ENCODE measurements at regions not wholly inside any gene's neighbourhood (a gene's known extent, or its start where the extent isn't known, plus 50 kb on each side); places are given as distances from the start of the nearest gene placed in this dataset.

GRCh38 chr12:84638811-84639368 is 273.7 kb downstream of the SLC6A15 start:
- TF ChIP-seq, protein P1, sequence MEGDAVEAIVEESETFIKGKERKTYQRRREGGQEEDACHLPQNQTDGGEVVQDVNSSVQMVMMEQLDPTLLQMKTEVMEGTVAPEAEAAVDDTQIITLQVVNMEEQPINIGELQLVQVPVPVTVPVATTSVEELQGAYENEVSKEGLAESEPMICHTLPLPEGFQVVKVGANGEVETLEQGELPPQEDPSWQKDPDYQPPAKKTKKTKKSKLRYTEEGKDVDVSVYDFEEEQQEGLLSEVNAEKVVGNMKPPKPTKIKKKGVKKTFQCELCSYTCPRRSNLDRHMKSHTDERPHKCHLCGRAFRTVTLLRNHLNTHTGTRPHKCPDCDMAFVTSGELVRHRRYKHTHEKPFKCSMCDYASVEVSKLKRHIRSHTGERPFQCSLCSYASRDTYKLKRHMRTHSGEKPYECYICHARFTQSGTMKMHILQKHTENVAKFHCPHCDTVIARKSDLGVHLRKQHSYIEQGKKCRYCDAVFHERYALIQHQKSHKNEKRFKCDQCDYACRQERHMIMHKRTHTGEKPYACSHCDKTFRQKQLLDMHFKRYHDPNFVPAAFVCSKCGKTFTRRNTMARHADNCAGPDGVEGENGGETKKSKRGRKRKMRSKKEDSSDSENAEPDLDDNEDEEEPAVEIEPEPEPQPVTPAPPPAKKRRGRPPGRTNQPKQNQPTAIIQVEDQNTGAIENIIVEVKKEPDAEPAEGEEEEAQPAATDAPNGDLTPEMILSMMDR (conservative IDR thresholded peaks at IDR 0.05), result no peak
- no peak for TF ChIP-seq ZFX (IDR thresholded peaks at IDR 0.05)
- H3K27ac ChIP-seq, result no peak overlapping the region

- no peak overlapping the region for H3K27ac ChIP-seq
- no peak for TF ChIP-seq ZFX (IDR thresholded peaks at IDR 0.05)
- TF ChIP-seq, protein P1 (conservative IDR thresholded peaks at IDR 0.05), result no peak
Measured at GRCh38 chr12:84637926-84638325, 274.7 kb downstream of the SLC6A15 start.

- TF ChIP-seq, protein P1 (conservative IDR thresholded peaks at IDR 0.05), result no peak
- TF ChIP-seq ZFX (IDR thresholded peaks at IDR 0.05), result no peak
- no peak overlapping the region for H3K27ac ChIP-seq
Measured at GRCh38 chr12:84636801-84637290, 275.8 kb downstream of the SLC6A15 start.

DNA sequence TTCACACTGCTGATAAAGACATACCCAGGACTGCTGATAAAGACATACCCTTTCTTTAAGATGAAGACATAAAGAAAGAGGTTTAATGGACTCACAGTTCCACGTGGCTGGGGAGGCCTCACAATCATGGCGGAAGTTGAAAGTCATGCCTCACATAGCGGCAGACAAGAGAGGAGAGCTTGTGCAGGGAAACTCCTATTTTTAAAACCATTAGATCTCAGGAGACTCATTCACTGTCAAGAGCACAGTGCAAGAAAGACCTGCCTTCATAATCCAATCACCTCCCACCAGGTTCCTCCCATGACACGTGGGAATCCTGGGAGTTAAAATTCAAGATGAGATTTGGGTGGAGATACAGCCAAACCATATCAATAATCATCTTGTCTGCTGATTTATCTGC is 278.1 kb downstream of the SLC6A15 start:
- no peak overlapping the region for H3K27ac ChIP-seq
- no peak for TF ChIP-seq ZFX (IDR thresholded peaks at IDR 0.05)
- TF ChIP-seq, protein P1 (conservative IDR thresholded peaks at IDR 0.05), result no peak

- no peak for TF ChIP-seq ZFX (IDR thresholded peaks at IDR 0.05)
- TF ChIP-seq, protein P1 (conservative IDR thresholded peaks at IDR 0.05), result no peak
- no peak overlapping the region for H3K27ac ChIP-seq
Measured at GRCh38 chr12:84632556-84632955, 280.0 kb downstream of the SLC6A15 start.

GRCh38 chr12:84631020-84631419 is 281.6 kb downstream of the SLC6A15 start:
- no peak overlapping the region for H3K27ac ChIP-seq
- TF ChIP-seq, protein P1 (conservative IDR thresholded peaks at IDR 0.05), result no peak
- TF ChIP-seq ZFX (IDR thresholded peaks at IDR 0.05), result no peak

DNA sequence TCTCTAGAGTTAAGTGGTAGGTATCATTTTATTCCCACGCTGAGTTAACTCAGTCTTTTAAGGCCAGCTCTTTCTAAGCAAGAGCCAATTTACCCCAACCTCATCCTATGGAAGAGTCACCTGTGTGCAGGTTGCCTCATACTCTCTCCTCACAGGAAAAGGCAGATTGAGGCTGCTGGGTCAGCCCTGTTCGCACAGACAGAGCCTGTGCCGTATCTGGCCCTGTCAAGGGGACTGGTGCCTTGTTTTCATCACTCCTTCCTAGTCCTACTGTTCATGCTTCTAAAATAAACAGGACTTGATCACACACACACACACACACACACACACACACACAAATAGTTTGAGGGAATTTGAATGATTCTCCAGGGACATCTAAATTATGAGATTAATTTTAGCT is 285.0 kb downstream of the SLC6A15 start:
- TF ChIP-seq ZFX (IDR thresholded peaks at IDR 0.05), result no peak
- TF ChIP-seq, protein P1 (conservative IDR thresholded peaks at IDR 0.05), result no peak
- no peak overlapping the region for H3K27ac ChIP-seq
